Upper lobe of left lung (tissue), 4 donors: ENCODE measurements at regions not wholly inside any gene's neighbourhood (a gene's known extent, or its start where the extent isn't known, plus 50 kb on each side); places are given as distances from the start of the nearest gene placed in this dataset.

Experiments used
- CTCF ChIP-seq, 6 experiments: fragments of 450-650 bp in 4 of 6; fragments of 200-600 bp in 2 of 6; sonication (generic) in 2 of 6; IDR thresholded peaks; one replicate each; pipeline ENCODE4 v1.5.1; 2016 to 2019; ENCODE audit warnings: antibody characterized with exemption in 6 of 6
- POLR2A ChIP-seq, 4 donors: fragments of 450-650 bp; IDR thresholded peaks; one replicate each; pipeline ENCODE4 v1.5.1; 2016 to 2017; ENCODE audit warnings: antibody characterized with exemption in 4 of 4, mild to moderate bottlenecking in 2 of 4
- POLR2AphosphoS5 ChIP-seq, 2 donors: sonication (generic); formaldehyde crosslinking; IDR thresholded peaks; one replicate each; pipeline ENCODE4 v1.5.1; 2017; ENCODE audit warnings: antibody characterized with exemption in 2 of 2

DNA sequence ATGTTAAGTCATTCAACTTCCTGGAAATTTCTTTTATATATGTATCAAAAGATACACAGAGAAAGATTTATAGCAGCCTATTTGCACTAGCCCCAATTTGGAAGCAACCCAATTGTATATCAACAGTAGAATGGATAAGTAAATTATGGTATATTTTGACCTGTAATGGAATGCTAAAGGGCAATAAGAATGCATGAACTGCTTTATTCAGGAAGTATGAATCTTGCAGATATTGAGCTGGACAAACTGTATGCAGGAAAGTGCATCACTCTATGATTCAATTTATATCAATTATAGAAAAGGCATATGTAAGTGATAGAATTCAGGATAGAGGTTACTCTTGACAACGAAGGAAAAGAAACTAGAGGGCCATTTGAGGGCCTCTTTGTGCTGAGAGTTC is 913.1 kb upstream of the FBXO33 start:
- TF ChIP-seq CTCF (IDR thresholded peaks at IDR 0.05) (no peak), POLR2A (IDR thresholded peaks at IDR 0.05) (no peak), POLR2AphosphoS5 (IDR thresholded peaks at IDR 0.05) (no peak)
